ENCODE measurements at regions not wholly inside any gene's neighbourhood (a gene's known extent, or its start where the extent isn't known, plus 50 kb on each side); places are given as distances from the start of the nearest gene placed in this dataset.
"Not testable (repeated sequence)": the region's sequence is repeated elsewhere in the genome, so short reads cannot be mapped to it uniquely, and the experiment has no call there.

- H3K9ac ChIP-seq (ENCODE audit: low read depth in 1 of 2, low read length in 2 of 2) = no peak overlapping the region
- no peaks in the 10 kb centered on the region for H3K9me3 ChIP-seq (ENCODE audit: control insufficient read depth in 1 of 2, low read length in 2 of 2)
- H3K4me1 ChIP-seq (ENCODE audit: control insufficient read depth in 1 of 2, insufficient read depth in 2 of 2, low read length in 2 of 2) = peaks cover 5 to 7% of the 10 kb centered on the region in 2 donors
- no peak overlapping the region for H3K4me3 ChIP-seq (ENCODE audit: low read depth in 1 of 2, low read length in 2 of 2)
- H3K36me3 ChIP-seq (ENCODE audit: control insufficient read depth in 1 of 2, insufficient read depth in 2 of 2, low read length in 2 of 2) = no peaks in the 10 kb centered on the region
- no peaks in the 10 kb centered on the region for H3K27me3 ChIP-seq (ENCODE audit: control insufficient read depth in 1 of 2, insufficient read depth in 2 of 2, low read length in 2 of 2)
- no peak overlapping the region for H3K27ac ChIP-seq (ENCODE audit: low read depth, low read length)
These were observed 256.4 kb downstream of the FAM43A start for GRCh38 chr3:194941956-194942511.

- Histone ChIP-seq H3K4me3 (ENCODE audit: low read depth in 1 of 2, low read length in 2 of 2) (no peak overlapping the region), H3K9me3 (ENCODE audit: control insufficient read depth in 1 of 2, low read length in 2 of 2) (no peaks in the 10 kb centered on the region), H3K27me3 (ENCODE audit: control insufficient read depth in 1 of 2, insufficient read depth in 2 of 2, low read length in 2 of 2) (no peaks in the 10 kb centered on the region), H3K27ac (ENCODE audit: low read depth, low read length) (no peak overlapping the region), H3K9ac (ENCODE audit: low read depth in 1 of 2, low read length in 2 of 2) (no peak overlapping the region), H3K4me1 (ENCODE audit: control insufficient read depth in 1 of 2, insufficient read depth in 2 of 2, low read length in 2 of 2) (peaks cover 5 to 7% of the 10 kb centered on the region in 2 donors), H3K36me3 (ENCODE audit: control insufficient read depth in 1 of 2, insufficient read depth in 2 of 2, low read length in 2 of 2) (no peaks in the 10 kb centered on the region)
These were observed 258.8 kb downstream of the FAM43A start for GRCh38 chr3:194944526-194944925.

- Histone ChIP-seq H3K36me3 (ENCODE audit: control insufficient read depth in 1 of 2, insufficient read depth in 2 of 2, low read length in 2 of 2) (no peaks in the 10 kb centered on the region), H3K9ac (ENCODE audit: low read depth in 1 of 2, low read length in 2 of 2) (no peak overlapping the region), H3K27me3 (ENCODE audit: control insufficient read depth in 1 of 2, insufficient read depth in 2 of 2, low read length in 2 of 2) (no peaks in the 10 kb centered on the region), H3K27ac (ENCODE audit: low read depth, low read length) (no peak overlapping the region), H3K9me3 (ENCODE audit: control insufficient read depth in 1 of 2, low read length in 2 of 2) (no peaks in the 10 kb centered on the region), H3K4me3 (ENCODE audit: low read depth in 1 of 2, low read length in 2 of 2) (no peak overlapping the region), H3K4me1 (ENCODE audit: control insufficient read depth in 1 of 2, insufficient read depth in 2 of 2, low read length in 2 of 2) (peaks cover 5 to 7% of the 10 kb centered on the region in 2 donors)
These were observed 259.8 kb downstream of the FAM43A start for GRCh38 chr3:194945508-194945907.

- no peak overlapping the region for H3K9ac ChIP-seq (ENCODE audit: low read depth in 1 of 2, low read length in 2 of 2)
These were observed 260.4 kb downstream of the FAM43A start for GRCh38 chr3:194946091-194946490.

GRCh38 chr3:194949592-194949991 lies 263.9 kb downstream of the FAM43A start:
- H3K9ac ChIP-seq (ENCODE audit: low read depth in 1 of 2, low read length in 2 of 2) = no peak overlapping the region
- H3K27me3 ChIP-seq (ENCODE audit: control insufficient read depth in 1 of 2, insufficient read depth in 2 of 2, low read length in 2 of 2) = no peaks in the 10 kb centered on the region
- H3K27ac ChIP-seq (ENCODE audit: low read depth, low read length) = no peak overlapping the region
- H3K36me3 ChIP-seq (ENCODE audit: control insufficient read depth in 1 of 2, insufficient read depth in 2 of 2, low read length in 2 of 2) = no peaks in the 10 kb centered on the region
- H3K4me3 ChIP-seq (ENCODE audit: low read depth in 1 of 2, low read length in 2 of 2) = no peak overlapping the region
- peaks cover 6 to 9% of the 10 kb centered on the region in 2 donors for H3K4me1 ChIP-seq (ENCODE audit: control insufficient read depth in 1 of 2, insufficient read depth in 2 of 2, low read length in 2 of 2)
- H3K9me3 ChIP-seq (ENCODE audit: control insufficient read depth in 1 of 2, low read length in 2 of 2) = no peaks in the 10 kb centered on the region

More at GRCh38 chr3:194946091-194946490, 260.4 kb downstream of the FAM43A start:
- Histone ChIP-seq H3K36me3 (ENCODE audit: control insufficient read depth in 1 of 2, insufficient read depth in 2 of 2, low read length in 2 of 2) (no peaks in the 10 kb centered on the region), H3K4me1 (ENCODE audit: control insufficient read depth in 1 of 2, insufficient read depth in 2 of 2, low read length in 2 of 2) (peaks cover 5 to 7% of the 10 kb centered on the region in 2 donors), H3K9me3 (ENCODE audit: control insufficient read depth in 1 of 2, low read length in 2 of 2) (no peaks in the 10 kb centered on the region), H3K27ac (ENCODE audit: low read depth, low read length) (no peak overlapping the region), H3K4me3 (ENCODE audit: low read depth in 1 of 2, low read length in 2 of 2) (no peak overlapping the region), H3K27me3 (ENCODE audit: control insufficient read depth in 1 of 2, insufficient read depth in 2 of 2, low read length in 2 of 2) (no peaks in the 10 kb centered on the region)

GRCh38 chr3:194950906-194951628 lies 265.4 kb downstream of the FAM43A start:
- Histone ChIP-seq H3K27me3 (ENCODE audit: control insufficient read depth in 1 of 2, insufficient read depth in 2 of 2, low read length in 2 of 2) (no peaks in the 10 kb centered on the region), H3K9me3 (ENCODE audit: control insufficient read depth in 1 of 2, low read length in 2 of 2) (no peaks in the 10 kb centered on the region), H3K36me3 (ENCODE audit: control insufficient read depth in 1 of 2, insufficient read depth in 2 of 2, low read length in 2 of 2) (no peaks in the 10 kb centered on the region), H3K27ac (ENCODE audit: low read depth, low read length) (no peak overlapping the region), H3K4me3 (ENCODE audit: low read depth in 1 of 2, low read length in 2 of 2) (no peak overlapping the region), H3K9ac (ENCODE audit: low read depth in 1 of 2, low read length in 2 of 2) (no peak overlapping the region), H3K4me1 (ENCODE audit: control insufficient read depth in 1 of 2, insufficient read depth in 2 of 2, low read length in 2 of 2) (peaks cover 6 to 9% of the 10 kb centered on the region in 2 donors)

- not testable (repeated sequence) for H3K4me3 ChIP-seq (ENCODE audit: low read depth in 1 of 2, low read length in 2 of 2); H3K27ac ChIP-seq (ENCODE audit: low read depth, low read length)
These were observed 265.9 kb downstream of the FAM43A start for GRCh38 chr3:194951629-194951920.

GRCh38 chr3:194951931-194952582 lies 266.4 kb downstream of the FAM43A start:
- Histone ChIP-seq H3K27me3 (ENCODE audit: control insufficient read depth in 1 of 2, insufficient read depth in 2 of 2, low read length in 2 of 2) (no peaks in the 10 kb centered on the region), H3K4me3 (ENCODE audit: low read depth in 1 of 2, low read length in 2 of 2) (no peak overlapping the region), H3K9me3 (ENCODE audit: control insufficient read depth in 1 of 2, low read length in 2 of 2) (no peaks in the 10 kb centered on the region), H3K9ac (ENCODE audit: low read depth in 1 of 2, low read length in 2 of 2) (no peak overlapping the region), H3K4me1 (ENCODE audit: control insufficient read depth in 1 of 2, insufficient read depth in 2 of 2, low read length in 2 of 2) (peaks cover 6 to 9% of the 10 kb centered on the region in 2 donors), H3K27ac (ENCODE audit: low read depth, low read length) (no peak overlapping the region), H3K36me3 (ENCODE audit: control insufficient read depth in 1 of 2, insufficient read depth in 2 of 2, low read length in 2 of 2) (no peaks in the 10 kb centered on the region)

More at GRCh38 chr3:194951629-194951920, 265.9 kb downstream of the FAM43A start:
- not testable (repeated sequence) for H3K36me3 ChIP-seq (ENCODE audit: control insufficient read depth in 1 of 2, insufficient read depth in 2 of 2, low read length in 2 of 2); H3K9me3 ChIP-seq (ENCODE audit: control insufficient read depth in 1 of 2, low read length in 2 of 2); H3K9ac ChIP-seq (ENCODE audit: low read depth in 1 of 2, low read length in 2 of 2); H3K4me1 ChIP-seq (ENCODE audit: control insufficient read depth in 1 of 2, insufficient read depth in 2 of 2, low read length in 2 of 2); H3K27me3 ChIP-seq (ENCODE audit: control insufficient read depth in 1 of 2, insufficient read depth in 2 of 2, low read length in 2 of 2)

- H3K27me3 ChIP-seq (ENCODE audit: control insufficient read depth in 1 of 2, insufficient read depth in 2 of 2, low read length in 2 of 2) = no peaks in the 10 kb centered on the region
- H3K9ac ChIP-seq (ENCODE audit: low read depth in 1 of 2, low read length in 2 of 2) = no peak overlapping the region
- no peaks in the 10 kb centered on the region for H3K9me3 ChIP-seq (ENCODE audit: control insufficient read depth in 1 of 2, low read length in 2 of 2)
- H3K27ac ChIP-seq (ENCODE audit: low read depth, low read length) = no peak overlapping the region
- H3K4me3 ChIP-seq (ENCODE audit: low read depth in 1 of 2, low read length in 2 of 2) = no peak overlapping the region
- H3K36me3 ChIP-seq (ENCODE audit: control insufficient read depth in 1 of 2, insufficient read depth in 2 of 2, low read length in 2 of 2) = no peaks in the 10 kb centered on the region
- peaks cover 6 to 9% of the 10 kb centered on the region in 2 donors for H3K4me1 ChIP-seq (ENCODE audit: control insufficient read depth in 1 of 2, insufficient read depth in 2 of 2, low read length in 2 of 2)
These were observed 267.2 kb downstream of the FAM43A start for GRCh38 chr3:194952841-194953241.

GRCh38 chr3:194953291-194953690 lies 267.6 kb downstream of the FAM43A start:
- Histone ChIP-seq H3K36me3 (ENCODE audit: control insufficient read depth in 1 of 2, insufficient read depth in 2 of 2, low read length in 2 of 2) (no peaks in the 10 kb centered on the region), H3K9ac (ENCODE audit: low read depth in 1 of 2, low read length in 2 of 2) (no peak overlapping the region), H3K27ac (ENCODE audit: low read depth, low read length) (no peak overlapping the region), H3K4me3 (ENCODE audit: low read depth in 1 of 2, low read length in 2 of 2) (no peak overlapping the region), H3K4me1 (ENCODE audit: control insufficient read depth in 1 of 2, insufficient read depth in 2 of 2, low read length in 2 of 2) (peaks cover 6 to 9% of the 10 kb centered on the region in 2 donors), H3K27me3 (ENCODE audit: control insufficient read depth in 1 of 2, insufficient read depth in 2 of 2, low read length in 2 of 2) (no peaks in the 10 kb centered on the region), H3K9me3 (ENCODE audit: control insufficient read depth in 1 of 2, low read length in 2 of 2) (no peaks in the 10 kb centered on the region)
